ENCODE measurements at regions not wholly inside any gene's neighbourhood (a gene's known extent, or its start where the extent isn't known, plus 50 kb on each side); places are given as distances from the start of the nearest gene placed in this dataset.

DNA sequence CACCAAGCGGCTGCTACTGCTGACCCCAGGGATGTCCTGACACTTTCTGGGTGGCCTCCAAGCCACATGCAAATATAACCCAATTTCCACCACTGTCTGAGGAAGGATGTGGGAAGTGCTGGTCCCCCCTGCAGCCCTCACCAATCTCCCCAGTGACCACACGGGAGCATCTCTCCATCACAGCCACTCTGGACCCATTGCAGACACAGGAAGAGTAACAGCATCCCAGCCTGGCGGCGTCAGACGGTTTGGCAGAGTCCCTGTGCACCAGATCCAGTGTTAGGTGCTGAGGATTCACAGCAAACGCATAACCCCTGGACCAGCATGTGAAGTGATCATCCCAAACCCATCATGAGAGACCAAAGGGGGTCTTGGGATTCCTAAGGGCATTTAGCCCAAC is 163.7 kb upstream of the TNRC6C start:
- Histone ChIP-seq H3K23ac (ENCODE audit: low read length) (no peak overlapping the region), H3K56ac (ENCODE audit: low read length) (no peak overlapping the region), H3K4me3 (ENCODE audit: low read length) (no peak overlapping the region), H3K79me1 (ENCODE audit: low read length) (no peaks in the 10 kb centered on the region), H2AK5ac (ENCODE audit: low read length) (no peak overlapping the region), H3K36me3 (ENCODE audit: control insufficient read depth, insufficient read depth, low read length) (no peaks in the 10 kb centered on the region), H3K9ac (ENCODE audit: low read length) (no peak overlapping the region), H3K27me3 (ENCODE audit: insufficient read depth, low read length, poor library complexity) (peaks cover 14% of the 10 kb centered on the region), H2BK5ac (ENCODE audit: low read length) (no peak overlapping the region), H2BK15ac (replicated peaks; ENCODE audit: low read depth) (no peak overlapping the region), H3K4me1 (ENCODE audit: control insufficient read depth, low read depth, low read length) (peaks cover 4% of the 10 kb centered on the region), H3K18ac (ENCODE audit: low read length) (no peak overlapping the region), H4K5ac (ENCODE audit: low read length) (no peak overlapping the region), H2BK120ac (ENCODE audit: low read depth, low read length) (no peak overlapping the region), H3K79me2 (ENCODE audit: control insufficient read depth, insufficient read depth, low read length) (no peaks in the 10 kb centered on the region), H4K8ac (ENCODE audit: low read depth, low read length) (no peak overlapping the region), H3K4ac (ENCODE audit: low read depth, low read length) (no peak overlapping the region), H3K4me2 (ENCODE audit: low read length) (no peak overlapping the region), H3K27ac (ENCODE audit: low read depth, low read length) (no peak overlapping the region)
- no peak for DNase-seq
- no CpG with 5 or more reads among the region's 6 CpGs for WGBS (ENCODE audit: extremely low coverage, insufficient coverage, low lambda C conversion rate)

DNA sequence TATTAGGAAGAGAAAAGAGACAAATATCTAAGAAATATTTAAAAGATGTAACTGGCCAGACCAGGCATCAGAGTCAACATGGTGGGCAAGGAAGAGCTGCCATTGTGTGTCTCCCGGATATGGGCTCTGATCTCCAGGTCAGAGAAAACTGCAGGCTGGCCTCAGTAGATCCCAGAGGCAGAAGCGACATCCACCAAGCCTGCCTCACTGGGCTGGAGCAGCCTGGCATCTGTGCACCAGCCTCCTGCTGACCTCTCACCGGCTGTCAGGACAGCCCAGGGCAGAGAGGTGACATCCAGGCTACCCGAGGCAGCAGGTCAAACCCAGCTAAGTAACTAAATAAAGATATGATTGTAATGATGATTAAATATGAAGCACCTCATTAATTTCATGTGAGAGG is 162.8 kb upstream of the TNRC6C start:
- Histone ChIP-seq H3K4ac (ENCODE audit: low read depth, low read length) (no peak overlapping the region), H3K79me1 (ENCODE audit: low read length) (no peaks in the 10 kb centered on the region), H3K79me2 (ENCODE audit: control insufficient read depth, insufficient read depth, low read length) (no peaks in the 10 kb centered on the region), H3K27ac (ENCODE audit: low read depth, low read length) (no peak overlapping the region), H3K4me3 (ENCODE audit: low read length) (no peak overlapping the region), H3K36me3 (ENCODE audit: control insufficient read depth, insufficient read depth, low read length) (no peaks in the 10 kb centered on the region), H2AK5ac (ENCODE audit: low read length) (no peak overlapping the region), H2BK15ac (replicated peaks; ENCODE audit: low read depth) (no peak overlapping the region), H2BK120ac (ENCODE audit: low read depth, low read length) (no peak overlapping the region), H3K27me3 (ENCODE audit: insufficient read depth, low read length, poor library complexity) (peaks cover 14% of the 10 kb centered on the region), H4K8ac (ENCODE audit: low read depth, low read length) (no peak overlapping the region), H3K4me1 (ENCODE audit: control insufficient read depth, low read depth, low read length) (no peaks in the 10 kb centered on the region), H3K56ac (ENCODE audit: low read length) (no peak overlapping the region), H3K9ac (ENCODE audit: low read length) (no peak overlapping the region), H3K23ac (ENCODE audit: low read length) (no peak overlapping the region), H3K18ac (ENCODE audit: low read length) (no peak overlapping the region), H4K5ac (ENCODE audit: low read length) (no peak overlapping the region), H2BK5ac (ENCODE audit: low read length) (no peak overlapping the region), H3K4me2 (ENCODE audit: low read length) (no peak overlapping the region)
- no peak for DNase-seq
- WGBS (ENCODE audit: extremely low coverage, insufficient coverage, low lambda C conversion rate), result no CpG with 5 or more reads among the region's 4 CpGs

DNA sequence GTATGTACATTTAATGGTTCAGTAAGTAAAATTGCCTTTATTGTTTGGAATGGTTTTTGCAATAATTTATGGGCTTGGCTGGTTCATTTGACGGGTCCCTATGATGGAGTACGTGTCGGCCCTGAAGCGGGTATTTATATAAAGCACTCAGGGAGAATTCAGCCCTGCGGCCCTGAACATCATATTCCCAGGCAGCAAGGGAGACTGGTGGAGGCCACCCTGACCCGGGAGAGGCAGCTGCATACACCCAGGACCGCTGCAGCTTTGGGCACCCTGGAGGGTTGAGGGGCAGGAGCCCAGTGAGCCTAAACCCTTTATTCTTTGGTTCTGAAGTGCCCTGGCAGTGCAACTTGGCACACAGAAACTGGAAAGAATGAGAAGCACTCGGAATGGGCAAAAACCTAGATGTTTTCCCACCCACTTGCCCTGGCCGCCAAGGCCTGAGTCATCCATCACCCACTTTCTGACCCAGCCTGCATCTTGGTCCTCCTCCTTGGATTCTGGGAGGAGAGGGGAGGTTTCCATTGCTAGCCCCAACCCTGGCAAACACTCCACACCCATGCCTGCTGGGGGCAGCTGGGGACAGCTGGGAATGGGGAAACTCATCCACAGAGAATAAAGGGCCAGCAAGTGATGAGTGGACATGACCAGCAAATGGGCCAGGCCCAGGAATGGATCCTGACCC is 162.2 kb upstream of the TNRC6C start:
- no peak overlapping the region for H2AK5ac ChIP-seq (ENCODE audit: low read length)
- H3K9ac ChIP-seq (ENCODE audit: low read length), result no peak overlapping the region
- H3K79me1 ChIP-seq (ENCODE audit: low read length), result no peaks in the 10 kb centered on the region
- WGBS (ENCODE audit: extremely low coverage, insufficient coverage, low lambda C conversion rate), result no CpG with 5 or more reads among the region's 9 CpGs
- H4K5ac ChIP-seq (ENCODE audit: low read length), result no peak overlapping the region
- H3K4me1 ChIP-seq (ENCODE audit: control insufficient read depth, low read depth, low read length), result no peaks in the 10 kb centered on the region
- no peak overlapping the region for H2BK120ac ChIP-seq (ENCODE audit: low read depth, low read length)
- H3K23ac ChIP-seq (ENCODE audit: low read length), result no peak overlapping the region
- no peak overlapping the region for H2BK5ac ChIP-seq (ENCODE audit: low read length)
- H4K8ac ChIP-seq (ENCODE audit: low read depth, low read length), result no peak overlapping the region
- H3K79me2 ChIP-seq (ENCODE audit: control insufficient read depth, insufficient read depth, low read length), result no peaks in the 10 kb centered on the region
- peaks cover 14% of the 10 kb centered on the region for H3K27me3 ChIP-seq (ENCODE audit: insufficient read depth, low read length, poor library complexity)
- H3K18ac ChIP-seq (ENCODE audit: low read length), result no peak overlapping the region
- no peaks in the 10 kb centered on the region for H3K36me3 ChIP-seq (ENCODE audit: control insufficient read depth, insufficient read depth, low read length)
- no peak for DNase-seq
- no peak overlapping the region for H3K4me3 ChIP-seq (ENCODE audit: low read length)
- no peak overlapping the region for H3K4ac ChIP-seq (ENCODE audit: low read depth, low read length)
- H2BK15ac ChIP-seq (replicated peaks; ENCODE audit: low read depth), result no peak overlapping the region
- H3K27ac ChIP-seq (ENCODE audit: low read depth, low read length), result no peak overlapping the region
- no peak overlapping the region for H3K4me2 ChIP-seq (ENCODE audit: low read length)
- no peak overlapping the region for H3K56ac ChIP-seq (ENCODE audit: low read length)

DNA sequence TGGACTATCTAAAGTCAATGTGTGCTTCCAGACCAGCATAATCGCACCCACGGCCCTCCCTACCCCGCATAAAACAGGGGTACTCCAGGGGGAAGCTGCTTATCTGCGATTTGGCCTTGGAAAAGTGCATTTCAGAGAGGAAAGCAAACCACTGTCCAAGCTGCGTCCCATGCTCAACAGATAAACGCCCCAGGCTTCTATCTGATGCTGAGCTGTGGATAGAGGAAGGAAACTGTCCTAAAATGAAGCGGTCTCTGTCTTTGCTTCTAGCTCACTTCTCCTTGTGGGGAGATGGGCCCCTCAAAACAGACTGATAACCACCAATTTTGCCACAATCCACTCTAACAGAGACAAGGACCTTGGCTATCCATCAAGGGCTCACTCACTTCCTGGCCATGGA is 160.5 kb upstream of the TNRC6C start:
- Histone ChIP-seq H3K23ac (ENCODE audit: low read length) (no peak overlapping the region), H3K27ac (ENCODE audit: low read depth, low read length) (no peak overlapping the region), H3K9ac (ENCODE audit: low read length) (no peak overlapping the region), H3K4me2 (ENCODE audit: low read length) (no peak overlapping the region), H3K79me1 (ENCODE audit: low read length) (no peaks in the 10 kb centered on the region), H3K18ac (ENCODE audit: low read length) (no peak overlapping the region), H3K4ac (ENCODE audit: low read depth, low read length) (no peak overlapping the region), H4K5ac (ENCODE audit: low read length) (no peak overlapping the region), H3K27me3 (ENCODE audit: insufficient read depth, low read length, poor library complexity) (peaks cover 9% of the 10 kb centered on the region), H3K4me1 (ENCODE audit: control insufficient read depth, low read depth, low read length) (no peaks in the 10 kb centered on the region), H3K79me2 (ENCODE audit: control insufficient read depth, insufficient read depth, low read length) (no peaks in the 10 kb centered on the region), H2BK120ac (ENCODE audit: low read depth, low read length) (no peak overlapping the region), H4K8ac (ENCODE audit: low read depth, low read length) (no peak overlapping the region), H2BK5ac (ENCODE audit: low read length) (no peak overlapping the region), H3K4me3 (ENCODE audit: low read length) (no peak overlapping the region), H2BK15ac (replicated peaks; ENCODE audit: low read depth) (no peak overlapping the region), H3K56ac (ENCODE audit: low read length) (no peak overlapping the region), H3K36me3 (ENCODE audit: control insufficient read depth, insufficient read depth, low read length) (no peaks in the 10 kb centered on the region), H2AK5ac (ENCODE audit: low read length) (no peak overlapping the region)
- WGBS (ENCODE audit: extremely low coverage, insufficient coverage, low lambda C conversion rate), result no CpG with 5 or more reads among the region's 7 CpGs
- DNase-seq, result no peak

DNA sequence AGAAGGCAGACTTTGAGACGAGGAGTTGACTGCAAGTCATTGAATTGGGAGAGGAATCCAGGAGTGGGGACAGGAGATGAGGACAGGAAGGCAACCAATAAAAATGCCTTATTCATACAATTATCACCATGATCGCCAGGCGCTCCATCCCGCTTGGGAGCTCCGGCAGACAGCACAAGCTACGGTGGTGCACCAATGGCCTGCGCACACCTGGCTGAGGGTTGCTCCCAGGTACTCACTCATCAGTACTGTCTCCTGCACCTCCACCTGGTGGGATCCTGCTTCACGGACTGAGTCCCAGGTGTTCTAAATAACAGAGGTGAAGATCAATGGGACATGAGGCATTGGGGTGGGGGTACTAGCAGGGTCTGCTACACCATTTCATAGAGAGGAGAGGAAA is 160.0 kb upstream of the TNRC6C start:
- no peak overlapping the region for H2BK120ac ChIP-seq (ENCODE audit: low read depth, low read length)
- peaks cover 5% of the 10 kb centered on the region for H3K27me3 ChIP-seq (ENCODE audit: insufficient read depth, low read length, poor library complexity)
- no peaks in the 10 kb centered on the region for H3K4me1 ChIP-seq (ENCODE audit: control insufficient read depth, low read depth, low read length)
- H3K79me1 ChIP-seq (ENCODE audit: low read length), result no peaks in the 10 kb centered on the region
- H3K4me2 ChIP-seq (ENCODE audit: low read length), result no peak overlapping the region
- DNase-seq, result no peak
- H3K4ac ChIP-seq (ENCODE audit: low read depth, low read length), result no peak overlapping the region
- no peak overlapping the region for H2BK5ac ChIP-seq (ENCODE audit: low read length)
- no peak overlapping the region for H4K5ac ChIP-seq (ENCODE audit: low read length)
- no peak overlapping the region for H3K23ac ChIP-seq (ENCODE audit: low read length)
- no peaks in the 10 kb centered on the region for H3K79me2 ChIP-seq (ENCODE audit: control insufficient read depth, insufficient read depth, low read length)
- H2BK15ac ChIP-seq (replicated peaks; ENCODE audit: low read depth), result no peak overlapping the region
- no peak overlapping the region for H3K27ac ChIP-seq (ENCODE audit: low read depth, low read length)
- H2AK5ac ChIP-seq (ENCODE audit: low read length), result no peak overlapping the region
- no CpG with 5 or more reads among the region's 8 CpGs for whole genome bisulfite sequencing (ENCODE audit: extremely low coverage, insufficient coverage, low lambda C conversion rate)
- no peaks in the 10 kb centered on the region for H3K36me3 ChIP-seq (ENCODE audit: control insufficient read depth, insufficient read depth, low read length)
- H4K8ac ChIP-seq (ENCODE audit: low read depth, low read length), result no peak overlapping the region
- H3K56ac ChIP-seq (ENCODE audit: low read length), result no peak overlapping the region
- H3K9ac ChIP-seq (ENCODE audit: low read length), result no peak overlapping the region
- H3K4me3 ChIP-seq (ENCODE audit: low read length), result no peak overlapping the region
- no peak overlapping the region for H3K18ac ChIP-seq (ENCODE audit: low read length)

DNA sequence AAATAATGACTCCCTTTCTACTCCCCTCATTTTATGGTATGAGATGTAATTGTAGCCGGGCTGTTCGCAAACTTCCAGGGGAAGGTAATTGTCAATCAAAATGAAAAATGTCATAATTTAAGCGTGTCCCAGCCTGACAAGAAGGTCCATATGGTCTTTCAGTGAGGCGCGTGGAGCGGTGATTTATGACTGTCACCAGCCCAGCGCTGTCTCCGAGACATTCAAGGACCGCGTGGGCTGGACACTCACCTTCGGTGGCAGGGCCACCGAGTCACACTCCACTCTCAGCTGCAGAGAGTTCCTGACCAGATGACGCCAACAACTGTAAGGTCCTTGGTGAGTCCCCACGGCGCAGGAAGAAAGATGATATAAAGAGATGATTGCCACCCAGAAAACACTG is 157.7 kb upstream of the TNRC6C start:
- Histone ChIP-seq H3K79me1 (ENCODE audit: low read length) (no peaks in the 10 kb centered on the region), H3K4me3 (ENCODE audit: low read length) (no peak overlapping the region), H3K9ac (ENCODE audit: low read length) (no peak overlapping the region), H3K4me1 (ENCODE audit: control insufficient read depth, low read depth, low read length) (no peaks in the 10 kb centered on the region), H4K5ac (ENCODE audit: low read length) (no peak overlapping the region), H2BK5ac (ENCODE audit: low read length) (no peak overlapping the region), H3K18ac (ENCODE audit: low read length) (no peak overlapping the region), H2BK15ac (replicated peaks; ENCODE audit: low read depth) (no peak overlapping the region), H3K23ac (ENCODE audit: low read length) (no peak overlapping the region), H2AK5ac (ENCODE audit: low read length) (no peak overlapping the region), H3K27ac (ENCODE audit: low read depth, low read length) (no peak overlapping the region), H3K4ac (ENCODE audit: low read depth, low read length) (no peak overlapping the region), H3K79me2 (ENCODE audit: control insufficient read depth, insufficient read depth, low read length) (no peaks in the 10 kb centered on the region), H3K36me3 (ENCODE audit: control insufficient read depth, insufficient read depth, low read length) (no peaks in the 10 kb centered on the region), H4K8ac (ENCODE audit: low read depth, low read length) (no peak overlapping the region), H3K56ac (ENCODE audit: low read length) (no peak overlapping the region), H2BK120ac (ENCODE audit: low read depth, low read length) (no peak overlapping the region), H3K27me3 (ENCODE audit: insufficient read depth, low read length, poor library complexity) (no peaks in the 10 kb centered on the region), H3K4me2 (ENCODE audit: low read length) (no peak overlapping the region)
- no CpG with 5 or more reads among the region's 15 CpGs for WGBS (ENCODE audit: extremely low coverage, insufficient coverage, low lambda C conversion rate)
- no peak for DNase-seq

All from mesendoderm (in vitro differentiated cells).